NCI-H69 (cell line): ENCODE measurements at regions not wholly inside any gene's neighbourhood (a gene's known extent, or its start where the extent isn't known, plus 50 kb on each side); places are given as distances from the start of the nearest gene placed in this dataset.
"Not testable (repeated sequence)": the region's sequence is repeated elsewhere in the genome, so short reads cannot be mapped to it uniquely, and the experiment has no call there.

ENCODE experiments used
- DNase-seq: peaks from one replicate; lab custom pipeline; 2025; lab: John Stamatoyannopoulos, UW

DNA sequence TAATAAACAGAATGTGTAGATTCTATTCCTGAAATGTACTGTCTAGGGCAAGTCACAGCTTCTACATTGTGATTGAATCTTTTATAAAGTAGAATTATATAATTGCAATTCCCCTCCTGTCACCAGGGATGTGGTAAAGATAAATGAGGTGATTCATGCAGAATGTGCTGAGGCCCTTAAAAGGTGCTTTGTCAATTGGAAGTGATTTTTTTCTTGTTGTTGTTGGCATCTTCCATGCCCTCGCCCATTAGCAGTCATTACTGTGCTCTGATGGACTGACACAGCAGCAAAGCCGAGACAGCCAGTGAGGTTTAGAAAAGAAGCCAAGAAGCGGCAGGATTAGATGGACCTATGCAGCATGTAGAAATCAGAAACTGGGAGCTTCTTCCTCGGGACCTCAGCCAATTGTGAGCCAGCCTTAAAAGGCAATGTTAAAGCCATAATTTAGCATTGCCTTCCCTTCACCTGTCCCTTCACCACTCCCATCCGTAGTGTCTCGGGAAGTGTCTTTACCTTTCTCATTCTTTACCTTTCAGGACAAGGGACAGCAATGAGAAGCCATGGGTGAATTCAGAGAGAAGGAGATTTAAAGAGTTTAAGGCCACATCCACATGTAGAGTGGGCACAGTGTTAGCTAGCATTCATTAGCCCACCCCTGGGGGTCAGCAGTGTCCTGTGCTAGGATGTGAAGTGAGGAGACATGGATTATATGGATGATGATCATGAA, 257.8 kb downstream of the PLK2 start:
- DNase-seq = no peak

DNA sequence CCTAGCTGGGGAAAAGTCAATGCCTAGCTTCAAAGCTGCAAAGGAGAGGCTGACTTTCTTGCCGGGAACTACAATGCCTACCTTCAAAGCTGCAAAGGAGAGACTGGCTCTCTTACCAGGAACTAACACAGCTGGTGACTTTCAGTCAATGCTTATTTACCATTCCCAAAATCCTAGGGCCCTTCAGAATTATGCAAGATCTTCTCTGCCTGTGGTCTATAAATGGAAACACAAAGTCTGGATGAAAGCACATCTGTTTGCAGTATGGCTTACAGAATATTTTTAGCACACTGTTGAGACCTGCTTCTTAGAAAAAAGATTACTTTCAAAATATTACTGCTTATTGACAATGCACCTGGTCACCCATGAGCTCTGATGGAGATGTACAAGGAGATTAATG, 259.4 kb downstream of the PLK2 start:
- no peak for DNase-seq

DNA sequence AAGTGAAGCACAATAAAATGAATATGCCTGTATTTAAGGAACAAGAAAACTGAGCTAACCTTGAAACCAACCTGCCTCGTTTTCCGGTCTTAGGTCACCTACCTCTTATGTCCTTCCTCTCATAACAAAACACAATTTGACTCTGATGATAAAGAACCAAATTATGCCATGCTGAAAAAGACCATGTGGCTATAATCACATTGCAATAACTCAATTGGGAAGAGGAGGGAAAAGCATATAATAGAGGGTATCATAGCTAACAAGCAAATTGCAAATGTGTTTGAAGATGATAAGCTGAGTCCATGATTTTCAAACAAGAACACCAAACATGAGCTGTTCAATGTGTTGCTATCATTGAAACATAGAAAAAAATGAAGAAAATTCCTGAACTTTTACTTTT, 260.8 kb downstream of the PLK2 start:
- DNase-seq = no peak

DNA sequence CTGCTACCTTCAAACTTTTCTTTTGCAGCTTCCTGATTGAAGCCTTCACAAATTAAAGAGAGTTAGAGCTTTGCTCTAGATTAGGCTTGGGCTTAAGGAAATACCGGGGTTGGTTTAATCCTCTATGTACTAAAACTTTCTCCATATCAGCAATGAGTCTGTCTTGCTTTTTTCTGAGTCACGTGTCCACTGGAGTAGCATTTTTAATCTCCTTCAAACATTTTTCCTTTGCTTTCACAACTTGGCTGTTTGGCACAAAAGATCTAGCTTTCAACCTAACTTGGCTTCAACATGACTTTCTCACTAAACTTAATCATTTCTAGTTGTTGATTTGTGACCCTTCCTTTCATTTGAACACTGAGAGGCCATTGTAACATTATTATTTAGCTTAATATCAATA, 261.6 kb downstream of the PLK2 start:
- DNase-seq = no peak

GRCh38 chr5:58197875-58198274, 262.0 kb downstream of the PLK2 start:
- no peak for DNase-seq

DNA sequence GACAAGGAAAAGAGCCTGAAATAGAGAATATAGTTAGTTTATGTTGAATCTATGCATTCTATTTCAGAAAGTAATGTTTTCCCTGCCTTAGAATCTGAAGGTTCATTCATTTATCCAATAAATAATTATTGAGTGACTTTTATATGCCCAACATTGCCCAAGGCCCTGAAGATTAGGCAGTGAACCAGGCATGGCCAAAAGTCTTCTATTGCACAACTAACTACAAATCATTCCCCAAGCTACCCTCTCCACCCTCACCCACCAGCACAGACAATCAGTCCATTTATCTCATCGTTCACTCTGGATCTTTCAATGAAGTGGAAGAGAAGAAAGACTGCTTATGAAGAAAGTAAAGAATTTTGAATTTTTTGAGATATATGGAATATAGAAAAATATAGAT, 268.4 kb downstream of the PLK2 start:
- no peak for DNase-seq

- no peak for DNase-seq
Measured at GRCh38 chr5:58188262-58188651, 271.6 kb downstream of the PLK2 start.

- no peak for DNase-seq
Measured at GRCh38 chr5:58187432-58188261, 272.2 kb downstream of the PLK2 start.

DNA sequence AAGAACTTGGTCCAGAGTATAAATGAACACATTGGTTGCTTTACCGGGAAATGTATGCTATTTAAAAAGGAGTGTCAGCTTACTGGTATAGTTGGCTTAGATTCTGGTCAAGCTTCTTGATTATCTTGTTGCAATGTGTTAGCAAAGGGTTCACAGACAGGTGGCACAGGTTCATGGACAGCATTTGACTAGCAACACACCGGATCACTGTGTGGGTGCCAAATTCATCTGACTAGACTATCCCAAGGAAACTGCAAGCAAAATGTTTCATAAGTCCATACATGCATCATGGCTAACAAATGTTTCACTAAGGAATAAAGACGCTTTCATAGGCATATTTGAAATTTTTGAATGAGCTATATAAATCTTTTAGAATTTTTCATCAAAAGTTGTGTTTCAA, 274.1 kb downstream of the PLK2 start:
- no peak for DNase-seq

DNA sequence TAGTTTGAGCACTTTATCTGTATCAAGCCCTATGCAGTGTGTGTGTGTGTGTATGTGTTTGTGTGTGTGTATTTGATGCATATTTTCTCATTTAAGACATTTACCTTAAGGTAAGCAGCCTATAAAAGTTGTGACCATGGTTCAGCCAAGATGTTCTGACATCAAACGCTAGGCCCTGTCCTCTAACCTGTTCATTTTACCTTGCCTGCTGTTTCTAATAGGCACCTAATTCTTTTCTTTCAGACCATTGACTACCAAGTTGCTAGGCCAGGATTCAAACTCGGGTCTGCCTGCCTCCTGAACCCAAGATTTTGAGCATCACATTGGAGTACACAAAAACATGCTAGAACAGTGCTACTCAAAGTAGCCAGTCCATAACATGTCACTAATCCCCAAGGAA, 274.5 kb downstream of the PLK2 start:
- DNase-seq = no peak

DNA sequence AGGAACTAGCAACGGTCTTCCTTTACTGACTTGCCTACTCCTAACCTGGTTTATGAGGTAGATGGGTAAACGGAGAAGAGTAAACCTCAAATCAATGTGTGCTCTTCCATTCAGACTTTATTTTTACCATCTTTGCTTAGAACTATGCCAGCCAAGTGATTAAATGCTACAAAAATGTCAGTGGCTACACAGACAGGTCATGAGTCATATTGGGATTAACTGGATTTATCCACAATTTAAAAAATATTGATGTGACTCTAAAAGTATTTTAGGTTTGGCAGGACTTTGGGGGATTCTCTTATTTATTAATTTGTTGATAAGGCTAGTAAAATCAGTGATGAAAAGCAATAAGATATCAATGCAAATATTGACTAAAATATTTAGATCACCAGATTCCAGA, 275.0 kb downstream of the PLK2 start:
- DNase-seq = no peak

DNA sequence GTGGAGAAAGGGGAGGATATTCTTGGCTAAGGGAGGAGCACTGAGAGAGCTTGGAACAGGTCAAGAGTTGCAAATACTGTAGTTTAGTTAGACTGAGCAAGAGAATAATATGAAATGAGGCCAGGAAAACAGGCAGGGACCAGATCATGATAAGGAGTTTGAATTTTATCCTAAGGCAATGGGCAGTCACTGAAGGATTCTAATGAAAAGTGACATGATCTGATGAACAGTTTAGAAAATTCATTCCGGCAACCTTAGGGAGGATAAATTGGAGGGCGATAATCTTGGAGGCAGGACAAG, 276.1 kb downstream of the PLK2 start:
- DNase-seq = no peak

GRCh38 chr5:58183078-58183785, 276.7 kb downstream of the PLK2 start:
- DNase-seq = no peak

DNA sequence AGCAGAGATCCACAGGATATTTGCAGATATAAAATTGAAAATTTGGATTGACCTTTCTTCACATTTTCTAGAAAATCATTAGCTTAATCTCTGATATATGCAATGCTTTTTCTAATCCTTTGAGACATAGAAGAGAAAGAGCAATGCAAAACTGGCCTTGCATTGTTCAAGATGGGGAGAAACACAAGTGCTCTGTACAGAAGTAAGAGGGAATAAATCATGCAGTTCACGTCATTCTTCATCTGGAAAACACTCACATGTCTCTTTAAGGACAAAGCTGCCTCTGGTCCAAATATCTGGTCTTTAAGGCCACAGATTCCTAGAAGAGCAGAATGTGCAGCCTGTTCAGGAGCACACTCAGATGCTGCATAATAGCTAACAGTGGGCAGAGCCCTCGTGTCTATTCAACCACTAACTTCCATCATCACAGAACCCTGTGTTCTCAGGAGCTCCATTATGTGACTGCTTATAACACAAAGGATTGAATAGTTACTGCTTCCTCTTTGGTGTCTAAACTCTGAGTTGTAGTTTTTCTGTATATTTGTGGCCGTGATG, 277.5 kb downstream of the PLK2 start:
- DNase-seq = no peak

GRCh38 chr5:58181578-58182286, 278.2 kb downstream of the PLK2 start:
- DNase-seq = no peak

- DNase-seq = no peak
Measured at GRCh38 chr5:58172946-58173345, 286.9 kb downstream of the PLK2 start.

- DNase-seq = no peak
Measured at GRCh38 chr5:58165152-58165551, 294.7 kb downstream of the PLK2 start.

DNA sequence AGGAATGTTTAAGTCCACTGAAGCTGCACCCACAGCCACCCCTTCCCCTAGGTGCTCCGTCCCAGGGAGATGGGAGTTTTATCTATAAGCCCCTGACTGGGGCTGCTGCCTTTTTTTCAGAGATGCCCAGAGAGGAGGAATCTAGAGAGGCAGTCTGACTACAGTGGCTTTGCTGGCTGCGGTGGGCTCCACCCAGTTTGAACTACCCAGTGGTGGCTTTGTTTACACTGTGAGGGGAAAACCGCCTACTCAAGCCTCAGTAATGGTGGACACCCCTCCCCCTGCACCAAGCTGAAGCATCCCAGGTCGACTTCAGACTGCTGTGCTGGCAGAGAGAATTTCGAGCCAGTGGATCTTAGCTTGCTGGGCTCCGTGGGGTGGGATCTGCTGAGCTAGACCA, 298.0 kb downstream of the PLK2 start:
- not testable (repeated sequence) for DNase-seq

DNA sequence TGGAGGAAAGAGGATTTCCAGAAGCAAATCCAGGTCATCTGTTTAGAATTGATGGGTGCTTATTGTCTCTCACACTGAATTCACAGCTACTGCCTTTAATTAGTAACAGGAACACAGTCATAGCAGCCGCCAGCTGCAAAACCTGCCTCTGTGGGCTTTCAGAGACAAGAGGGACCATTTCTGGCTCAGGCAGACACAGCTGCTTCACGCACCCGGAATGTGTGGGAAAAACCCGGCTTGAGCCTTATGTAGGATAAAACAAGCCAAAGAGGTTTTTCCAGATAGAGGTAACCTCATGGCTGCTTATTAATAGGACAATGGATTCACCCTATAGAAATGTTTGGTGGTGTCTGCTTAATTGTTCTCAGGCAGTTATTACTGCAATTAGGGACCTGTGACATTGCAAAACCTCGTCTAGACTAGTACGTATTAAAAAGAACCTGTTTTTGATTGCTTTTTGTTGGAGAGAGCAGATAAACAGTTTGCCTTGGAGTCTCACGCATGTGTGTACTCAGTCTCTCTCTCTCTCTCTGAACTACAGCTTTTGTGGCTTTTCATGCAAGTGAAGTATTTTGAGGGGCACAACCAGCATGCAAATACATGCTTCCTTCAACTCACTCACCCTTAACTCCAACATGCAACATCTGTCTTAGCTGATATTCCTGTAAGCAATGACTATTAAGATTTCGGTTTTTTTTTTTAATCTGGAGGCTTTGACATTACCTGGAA, 302.7 kb downstream of the PLK2 start:
- DNase-seq = peak; percentile 66

DNA sequence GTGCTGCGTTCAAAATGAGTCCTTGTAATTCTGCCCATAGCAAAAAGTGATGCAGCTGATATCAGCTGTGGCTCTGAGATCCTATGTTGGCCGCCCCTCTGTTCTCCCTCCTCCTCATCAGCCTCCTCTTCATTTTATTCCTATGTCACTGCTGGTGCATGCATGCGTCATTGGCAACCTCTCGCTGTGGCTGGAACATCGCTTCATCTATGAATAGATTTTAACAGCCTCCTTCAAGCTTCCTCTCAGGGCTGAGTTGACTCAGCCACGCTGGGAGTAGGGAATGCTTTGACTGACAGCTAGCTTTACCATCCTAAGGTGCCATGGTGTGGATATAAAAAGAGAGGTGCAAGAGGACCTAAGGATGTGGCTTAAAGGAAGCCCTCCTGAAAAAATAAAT, 303.5 kb downstream of the PLK2 start:
- DNase-seq = peak; percentile 40

- no peak for DNase-seq
Measured at GRCh38 chr5:58153255-58153654, 306.6 kb downstream of the PLK2 start.

DNA sequence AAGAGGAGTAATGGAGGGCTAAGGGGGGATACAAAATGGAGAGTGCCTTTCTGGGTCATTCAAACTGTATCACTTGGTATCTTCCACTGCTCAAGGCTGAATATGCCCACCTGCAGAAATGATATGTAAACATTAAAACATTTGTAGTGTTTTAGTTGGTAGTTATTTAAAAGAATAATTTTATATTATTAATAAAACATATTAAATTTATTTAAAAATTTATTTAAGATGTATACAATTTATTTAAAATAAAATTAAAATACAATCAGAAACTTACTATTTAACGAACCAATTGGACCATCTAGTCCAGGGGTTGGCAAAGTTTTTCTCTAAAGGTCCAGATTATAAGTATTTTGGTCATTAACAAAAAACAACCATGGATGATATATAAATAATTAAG, 308.5 kb downstream of the PLK2 start:
- no peak for DNase-seq
